IMR-90 (cell line): ENCODE measurements at regions not wholly inside any gene's neighbourhood (a gene's known extent, or its start where the extent isn't known, plus 50 kb on each side); places are given as distances from the start of the nearest gene placed in this dataset.

Experiments used
- BHLHE40 ChIP-seq: fragments of 150-350 bp; IDR thresholded peaks from 2 replicates; pipeline ENCODE4 v1.6.1; 2016; ENCODE audit warnings: mild to moderate bottlenecking, low read depth, low read length
- CHD1 ChIP-seq: IDR thresholded peaks from 2 replicates; pipeline ENCODE4 v1.6.1; 2012; ENCODE audit warnings: low read depth, low read length, improper control_type of control experiment
- CTCF ChIP-seq: conservative IDR thresholded peaks from 2 replicates; pipeline ENCODE4 v1.5.1; 2012; ENCODE audit warnings: mild to moderate bottlenecking, low read depth, low read length, improper control_type of control experiment
- ELK1 ChIP-seq: fragments of 150-350 bp; IDR thresholded peaks from 2 replicates; pipeline ENCODE4 v1.6.1; 2016; ENCODE audit warnings: low read depth, mild to moderate bottlenecking, low read length, moderate library complexity, borderline replicate concordance
- FOS ChIP-seq: fragments of 150-350 bp; IDR thresholded peaks from 2 replicates; pipeline ENCODE4 v1.6.1; 2016; ENCODE audit warnings: low read depth, low read length
- MAFK ChIP-seq: IDR thresholded peaks from 2 replicates; pipeline ENCODE4 v1.6.1; 2012; ENCODE audit warnings: low read depth, low read length, improper control_type of control experiment
- MXI1 ChIP-seq: IDR thresholded peaks from 2 replicates; pipeline ENCODE4 v1.6.1; 2012; ENCODE audit warnings: low read depth, mild to moderate bottlenecking, low read length, moderate library complexity, borderline replicate concordance
- POLR2A ChIP-seq: IDR thresholded peaks from 2 replicates; pipeline ENCODE4 v1.6.1; 2012; ENCODE audit warnings: mild to moderate bottlenecking, low read depth, low read length
- RAD21 ChIP-seq: IDR thresholded peaks from 2 replicates; pipeline ENCODE4 v1.6.1; 2012; ENCODE audit warnings: low read length, improper control_type of control experiment
- USF2 ChIP-seq: fragments of 150-350 bp; IDR thresholded peaks from 2 replicates; pipeline ENCODE4 v1.6.1; 2017; ENCODE audit warnings: mild to moderate bottlenecking, antibody characterized with exemption, low read length, low read depth

GRCh38 chr2:8447610-8448221, 234.1 kb upstream of the ID2 start:
- 0 out of 2 replicates have a peak, but pooled peaks have one; percentile 5 for TF ChIP-seq BHLHE40
- no peak for TF ChIP-seq RAD21
- no peak for TF ChIP-seq CTCF
- no peak for TF ChIP-seq USF2
- no peak for TF ChIP-seq MAFK
- no peak for TF ChIP-seq POLR2A
- TF ChIP-seq ELK1 = no peak
- no peak for TF ChIP-seq MXI1
- TF ChIP-seq CHD1 = no peak
- peak; percentile 35; the same call in 1 of the 2 replicates for TF ChIP-seq FOS
